ENCODE measurements at regions not wholly inside any gene's neighbourhood (a gene's known extent, or its start where the extent isn't known, plus 50 kb on each side); places are given as distances from the start of the nearest gene placed in this dataset.

DNA sequence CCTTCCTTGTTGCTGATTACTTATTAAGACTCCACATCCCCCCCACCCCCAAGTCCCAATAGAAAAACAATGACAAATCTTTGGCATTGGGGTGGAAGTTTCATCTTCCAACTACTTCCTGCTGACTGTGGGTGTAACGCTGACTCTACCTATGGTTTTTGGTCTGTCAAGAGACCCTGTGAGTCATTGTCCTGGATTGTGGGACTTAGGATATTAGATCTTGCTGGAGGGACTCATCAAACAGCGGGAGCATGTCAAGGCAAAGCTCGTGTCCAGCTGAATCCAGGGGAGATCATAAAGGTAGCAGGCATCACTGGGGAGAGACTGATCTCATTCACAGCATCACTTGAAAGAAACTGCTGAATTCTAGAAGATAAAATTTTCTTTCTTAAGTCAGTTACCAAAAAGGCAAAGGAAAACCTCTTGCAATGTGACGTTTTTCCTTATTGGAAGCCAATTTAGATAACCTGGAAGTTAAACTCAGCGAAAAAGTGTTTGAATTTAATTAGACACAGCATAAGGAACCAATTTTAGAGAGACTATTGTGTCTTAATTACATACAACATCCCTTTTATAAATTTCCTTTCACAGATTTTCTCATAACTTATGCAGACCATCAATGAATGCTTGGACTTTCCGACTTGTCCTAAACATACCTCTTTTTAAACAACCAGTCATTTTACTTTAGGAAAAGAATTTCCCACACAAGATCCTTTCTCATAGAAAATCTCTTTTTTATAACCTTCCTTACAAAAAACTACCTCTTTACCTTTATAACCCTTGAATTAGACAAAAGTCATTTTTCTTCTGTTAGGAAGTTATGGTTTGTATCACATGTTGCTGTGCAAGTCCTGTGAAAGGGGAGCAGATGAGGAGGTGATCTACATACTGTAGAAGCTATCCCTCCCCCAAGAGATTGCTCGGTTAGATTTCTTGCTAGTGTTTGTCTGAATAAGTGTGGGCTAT, 94.6 kb upstream of the SCAF11 start:
- H3K4me2 ChIP-seq (ENCODE audit: low read depth, low read length, poor library complexity, severe bottlenecking): no peak overlapping the region
- H3F3A ChIP-seq (ENCODE audit: low read depth): no peaks in the 10 kb centered on the region
- H3K9me3 ChIP-seq (ENCODE audit: insufficient read depth, low read depth, low read length): peaks cover 11% of the 10 kb centered on the region
- no peak for TF ChIP-seq EZH2phosphoT487 (IDR thresholded peaks at IDR 0.05; ENCODE audit: borderline replicate concordance)
- TF ChIP-seq CTCF (conservative IDR thresholded peaks at IDR 0.05; ENCODE audit: low read length): no peak
- no peaks in the 10 kb centered on the region for H3K9me2 ChIP-seq (replicated peaks; ENCODE audit: low read depth, low read length)
- H3K79me2 ChIP-seq (ENCODE audit: insufficient read depth, low read length): no peaks in the 10 kb centered on the region
- H3K4me3 ChIP-seq (ENCODE audit: low read length, poor library complexity, severe bottlenecking): no peak overlapping the region
- H4K20me1 ChIP-seq (ENCODE audit: insufficient read depth, low read length, poor library complexity, severe bottlenecking): no peaks in the 10 kb centered on the region
- H3K36me3 ChIP-seq (ENCODE audit: insufficient read depth, low read length): no peaks in the 10 kb centered on the region
- no peaks in the 10 kb centered on the region for H3K4me1 ChIP-seq (ENCODE audit: insufficient read depth, low read length, poor library complexity, severe bottlenecking)
- no peaks in the 10 kb centered on the region for H3K27me3 ChIP-seq (ENCODE audit: insufficient read depth, low read length, poor library complexity, severe bottlenecking)
- H2AFZ ChIP-seq (ENCODE audit: low read length): no peak overlapping the region
- no peak overlapping the region for H3K9ac ChIP-seq (ENCODE audit: low read depth, low read length, poor library complexity, severe bottlenecking)

GRCh38 chr12:46082490-46083200, 92.3 kb upstream of the SCAF11 start:
- H2AFZ ChIP-seq (ENCODE audit: low read length): no peak overlapping the region
- no peaks in the 10 kb centered on the region for H4K20me1 ChIP-seq (ENCODE audit: insufficient read depth, low read length, poor library complexity, severe bottlenecking)
- no peaks in the 10 kb centered on the region for H3K36me3 ChIP-seq (ENCODE audit: insufficient read depth, low read length)
- no peak overlapping the region for H3K9ac ChIP-seq (ENCODE audit: low read depth, low read length, poor library complexity, severe bottlenecking)
- no peaks in the 10 kb centered on the region for H3F3A ChIP-seq (ENCODE audit: low read depth)
- no peaks in the 10 kb centered on the region for H3K79me2 ChIP-seq (ENCODE audit: insufficient read depth, low read length)
- TF ChIP-seq CTCF (conservative IDR thresholded peaks at IDR 0.05; ENCODE audit: low read length): no peak
- TF ChIP-seq EZH2phosphoT487 (IDR thresholded peaks at IDR 0.05; ENCODE audit: borderline replicate concordance): no peak
- no peaks in the 10 kb centered on the region for H3K9me2 ChIP-seq (replicated peaks; ENCODE audit: low read depth, low read length)
- H3K4me3 ChIP-seq (ENCODE audit: low read length, poor library complexity, severe bottlenecking): no peak overlapping the region
- H3K4me1 ChIP-seq (ENCODE audit: insufficient read depth, low read length, poor library complexity, severe bottlenecking): no peaks in the 10 kb centered on the region
- no peaks in the 10 kb centered on the region for H3K27me3 ChIP-seq (ENCODE audit: insufficient read depth, low read length, poor library complexity, severe bottlenecking)
- H3K4me2 ChIP-seq (ENCODE audit: low read depth, low read length, poor library complexity, severe bottlenecking): no peak overlapping the region
- H3K9me3 ChIP-seq (ENCODE audit: insufficient read depth, low read depth, low read length): peaks cover 11% of the 10 kb centered on the region

- no peaks in the 10 kb centered on the region for H3F3A ChIP-seq (ENCODE audit: low read depth)
- no peak overlapping the region for H3K4me2 ChIP-seq (ENCODE audit: low read depth, low read length, poor library complexity, severe bottlenecking)
- no peaks in the 10 kb centered on the region for H3K9me2 ChIP-seq (replicated peaks; ENCODE audit: low read depth, low read length)
- no peaks in the 10 kb centered on the region for H3K9me3 ChIP-seq (ENCODE audit: insufficient read depth, low read depth, low read length)
- H3K4me1 ChIP-seq (ENCODE audit: insufficient read depth, low read length, poor library complexity, severe bottlenecking): peaks cover 4% of the 10 kb centered on the region
- H3K79me2 ChIP-seq (ENCODE audit: insufficient read depth, low read length): no peaks in the 10 kb centered on the region
- no peak overlapping the region for H3K9ac ChIP-seq (ENCODE audit: low read depth, low read length, poor library complexity, severe bottlenecking)
- no peaks in the 10 kb centered on the region for H4K20me1 ChIP-seq (ENCODE audit: insufficient read depth, low read length, poor library complexity, severe bottlenecking)
- no peak overlapping the region for H3K4me3 ChIP-seq (ENCODE audit: low read length, poor library complexity, severe bottlenecking)
- H2AFZ ChIP-seq (ENCODE audit: low read length): no peak overlapping the region
- TF ChIP-seq CTCF (conservative IDR thresholded peaks at IDR 0.05; ENCODE audit: low read length): no peak
- no peak for TF ChIP-seq EZH2phosphoT487 (IDR thresholded peaks at IDR 0.05; ENCODE audit: borderline replicate concordance)
- H3K27me3 ChIP-seq (ENCODE audit: insufficient read depth, low read length, poor library complexity, severe bottlenecking): no peaks in the 10 kb centered on the region
- no peaks in the 10 kb centered on the region for H3K36me3 ChIP-seq (ENCODE audit: insufficient read depth, low read length)
Observed at GRCh38 chr12:46073321-46073720, 82.9 kb upstream of the SCAF11 start.
